HL-60 (cell line): ENCODE measurements at regions not wholly inside any gene's neighbourhood (a gene's known extent, or its start where the extent isn't known, plus 50 kb on each side); places are given as distances from the start of the nearest gene placed in this dataset.
A peak's percentile ranks its signal among the peaks of the same experiment; 100 is the strongest.
"Not testable (repeated sequence)": the region's sequence is repeated elsewhere in the genome, so short reads cannot be mapped to it uniquely, and the experiment has no call there.

Source experiments
- DNase-seq, 2 experiments: peaks; one replicate each; pipeline ENCODE4 v3.0.0-alpha.2; 2010 to 2020; ENCODE audit warnings: low read depth in 1 of 2, low spot score in 1 of 2
- H3K27ac ChIP-seq: fragments of 250-450 bp; sonication (Bioruptor Pico); replicated peaks from 2 replicates; pipeline ENCODE4 v1.5.1; 2020; ENCODE audit warnings: mild to moderate bottlenecking, moderate library complexity
- H3K27me3 ChIP-seq: fragments of 250-450 bp; sonication (Bioruptor Pico); 2 replicates; pipeline ENCODE4 v1.5.1; 2021; ENCODE audit warnings: mild to moderate bottlenecking, moderate library complexity; ENCODE audit not compliant: insufficient read depth, poor library complexity, severe bottlenecking
- H3K4me3 ChIP-seq: replicated peaks from 2 replicates; pipeline ENCODE4 v1.5.1; 2011; ENCODE audit warnings: mild to moderate bottlenecking, control low read depth, low read length; ENCODE audit not compliant: insufficient read depth
- GABPA ChIP-seq: IDR thresholded peaks from 2 replicates; pipeline ENCODE4 v1.6.1; 2012; ENCODE audit warnings: low read depth
- POLR2AphosphoS5 ChIP-seq: IDR thresholded peaks from 2 replicates; pipeline ENCODE4 v1.6.1; 2012; ENCODE audit warnings: low read depth
- SPI1 ChIP-seq: IDR thresholded peaks from 2 replicates; pipeline ENCODE4 v1.6.1; 2012; ENCODE audit warnings: low read depth, mild to moderate bottlenecking, borderline replicate concordance
- TF ChIP-seq, protein P1 (sequence below): IDR thresholded peaks from 2 replicates; pipeline ENCODE4 v1.6.1; 2012; ENCODE audit warnings: low read depth; ENCODE audit not compliant: insufficient replicate concordance
- TF ChIP-seq, protein P2 (sequence below): IDR thresholded peaks from one replicate; pipeline ENCODE4 v1.5.1; 2011; ENCODE audit warnings: low read length, control low read depth, inconsistent platforms; ENCODE audit not compliant: insufficient read depth

DNA sequence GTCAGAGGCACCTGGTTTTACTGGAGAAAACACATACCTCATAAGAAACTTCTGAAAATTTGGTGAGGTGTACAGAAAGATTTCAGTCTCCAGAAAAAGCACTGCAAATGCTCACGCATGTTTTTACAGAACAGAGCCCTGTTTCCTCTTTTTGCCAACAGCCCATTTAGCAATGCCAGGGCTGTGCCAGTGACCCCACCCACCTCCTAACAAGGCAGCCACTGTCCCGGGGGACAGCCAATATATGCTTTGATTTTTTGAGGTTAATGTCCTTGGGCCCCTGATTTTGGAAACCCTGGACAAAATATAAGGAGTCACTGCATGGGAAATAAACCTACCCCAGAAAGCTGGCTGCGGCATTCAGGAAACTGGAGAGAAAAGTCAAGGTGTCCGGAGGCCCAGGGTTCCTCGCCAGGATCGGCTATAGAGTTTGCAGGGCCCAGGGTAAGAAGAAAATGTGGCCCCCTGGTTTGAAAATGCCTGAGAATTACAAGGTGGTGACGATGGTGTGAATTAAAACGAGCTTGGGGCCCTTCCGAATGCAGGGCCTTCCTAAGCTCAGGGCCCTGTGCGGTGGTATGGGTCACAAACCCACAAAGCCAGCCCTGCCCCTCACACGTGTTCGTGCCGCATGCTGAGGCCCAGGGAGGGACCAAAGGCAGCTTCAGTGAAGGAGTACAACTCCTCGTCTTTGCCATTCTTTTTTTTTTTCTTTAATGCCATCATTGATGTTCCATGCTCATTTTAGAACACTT, 71.1 kb upstream of the WNT7B start:
- peak in 1 of 2 experiments; percentile 81 for DNase-seq
- Histone ChIP-seq H3K27me3 (peaks cover 9% of the 10 kb centered on the region), H3K4me3 (no peak overlapping the region), H3K27ac (peak overlapping the region; percentile 66)
- TF ChIP-seq, protein P1, sequence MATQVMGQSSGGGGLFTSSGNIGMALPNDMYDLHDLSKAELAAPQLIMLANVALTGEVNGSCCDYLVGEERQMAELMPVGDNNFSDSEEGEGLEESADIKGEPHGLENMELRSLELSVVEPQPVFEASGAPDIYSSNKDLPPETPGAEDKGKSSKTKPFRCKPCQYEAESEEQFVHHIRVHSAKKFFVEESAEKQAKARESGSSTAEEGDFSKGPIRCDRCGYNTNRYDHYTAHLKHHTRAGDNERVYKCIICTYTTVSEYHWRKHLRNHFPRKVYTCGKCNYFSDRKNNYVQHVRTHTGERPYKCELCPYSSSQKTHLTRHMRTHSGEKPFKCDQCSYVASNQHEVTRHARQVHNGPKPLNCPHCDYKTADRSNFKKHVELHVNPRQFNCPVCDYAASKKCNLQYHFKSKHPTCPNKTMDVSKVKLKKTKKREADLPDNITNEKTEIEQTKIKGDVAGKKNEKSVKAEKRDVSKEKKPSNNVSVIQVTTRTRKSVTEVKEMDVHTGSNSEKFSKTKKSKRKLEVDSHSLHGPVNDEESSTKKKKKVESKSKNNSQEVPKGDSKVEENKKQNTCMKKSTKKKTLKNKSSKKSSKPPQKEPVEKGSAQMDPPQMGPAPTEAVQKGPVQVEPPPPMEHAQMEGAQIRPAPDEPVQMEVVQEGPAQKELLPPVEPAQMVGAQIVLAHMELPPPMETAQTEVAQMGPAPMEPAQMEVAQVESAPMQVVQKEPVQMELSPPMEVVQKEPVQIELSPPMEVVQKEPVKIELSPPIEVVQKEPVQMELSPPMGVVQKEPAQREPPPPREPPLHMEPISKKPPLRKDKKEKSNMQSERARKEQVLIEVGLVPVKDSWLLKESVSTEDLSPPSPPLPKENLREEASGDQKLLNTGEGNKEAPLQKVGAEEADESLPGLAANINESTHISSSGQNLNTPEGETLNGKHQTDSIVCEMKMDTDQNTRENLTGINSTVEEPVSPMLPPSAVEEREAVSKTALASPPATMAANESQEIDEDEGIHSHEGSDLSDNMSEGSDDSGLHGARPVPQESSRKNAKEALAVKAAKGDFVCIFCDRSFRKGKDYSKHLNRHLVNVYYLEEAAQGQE, result no peak
- peak; percentile 56; the same call in 1 of the 2 replicates for TF ChIP-seq POLR2AphosphoS5
- TF ChIP-seq SPI1, result peak; percentile 76; the same call in 1 of the 2 replicates

DNA sequence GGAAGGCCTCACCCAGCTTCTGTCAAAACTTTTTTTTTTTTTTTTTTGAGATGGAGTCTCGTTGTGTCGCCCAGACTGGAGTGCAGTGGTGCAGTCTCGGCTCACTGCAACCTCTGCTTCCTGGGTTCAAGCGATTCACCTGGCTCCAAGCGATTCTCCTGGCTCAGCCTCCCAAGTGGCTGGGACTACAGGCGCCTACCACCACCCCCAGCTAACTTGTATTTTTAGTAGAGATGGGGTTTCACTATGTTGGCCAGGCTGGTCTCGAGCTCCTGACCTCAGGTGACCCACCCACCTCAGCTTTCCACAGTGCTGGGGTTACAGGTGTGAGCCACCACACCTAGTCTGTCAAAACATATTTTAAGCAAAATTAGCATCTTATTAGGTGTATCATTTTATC, 71.7 kb upstream of the WNT7B start:
- H3K27me3 ChIP-seq, result not testable (repeated sequence)

DNA sequence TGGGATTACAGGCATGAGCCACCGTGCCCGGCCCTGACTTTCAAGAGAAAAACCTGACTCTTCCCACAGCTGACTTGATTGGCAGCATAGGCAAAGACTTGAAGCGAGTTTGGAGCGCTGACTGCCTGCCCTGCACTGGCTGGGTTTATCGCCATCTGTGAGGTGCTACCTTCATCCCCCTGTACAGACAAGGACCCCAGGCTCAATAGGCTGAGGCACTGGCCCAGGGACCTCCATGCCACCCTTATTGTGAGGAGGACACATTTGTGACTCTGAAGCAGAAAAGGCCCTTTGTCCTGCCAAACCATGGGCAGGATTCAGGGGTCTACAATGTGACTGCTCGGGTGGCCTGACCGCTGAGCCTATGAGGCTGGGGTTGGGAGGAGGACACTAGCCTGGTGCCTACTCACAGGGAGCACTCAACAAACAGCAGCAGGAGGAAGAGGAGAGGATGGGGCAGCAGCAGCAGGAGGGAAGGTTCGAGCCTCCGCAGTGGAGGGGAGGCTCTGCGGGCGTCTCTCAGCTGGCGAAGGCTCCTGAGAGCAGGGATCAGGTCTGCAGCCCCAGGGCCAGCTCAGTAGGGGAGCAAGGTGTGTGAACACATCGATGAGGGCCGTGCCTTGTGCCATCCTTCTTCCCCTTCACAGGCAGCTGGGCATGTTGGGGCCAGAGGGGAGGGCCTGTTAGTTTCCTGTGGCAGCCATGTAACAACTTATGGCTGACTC, 72.9 kb upstream of the WNT7B start:
- Histone ChIP-seq H3K4me3 (no peak overlapping the region), H3K27ac (peak overlapping the region; percentile 48), H3K27me3 (peaks cover 5% of the 10 kb centered on the region)
- DNase-seq, result peak in 1 of 2 experiments; percentile 55
- TF ChIP-seq, protein P2, sequence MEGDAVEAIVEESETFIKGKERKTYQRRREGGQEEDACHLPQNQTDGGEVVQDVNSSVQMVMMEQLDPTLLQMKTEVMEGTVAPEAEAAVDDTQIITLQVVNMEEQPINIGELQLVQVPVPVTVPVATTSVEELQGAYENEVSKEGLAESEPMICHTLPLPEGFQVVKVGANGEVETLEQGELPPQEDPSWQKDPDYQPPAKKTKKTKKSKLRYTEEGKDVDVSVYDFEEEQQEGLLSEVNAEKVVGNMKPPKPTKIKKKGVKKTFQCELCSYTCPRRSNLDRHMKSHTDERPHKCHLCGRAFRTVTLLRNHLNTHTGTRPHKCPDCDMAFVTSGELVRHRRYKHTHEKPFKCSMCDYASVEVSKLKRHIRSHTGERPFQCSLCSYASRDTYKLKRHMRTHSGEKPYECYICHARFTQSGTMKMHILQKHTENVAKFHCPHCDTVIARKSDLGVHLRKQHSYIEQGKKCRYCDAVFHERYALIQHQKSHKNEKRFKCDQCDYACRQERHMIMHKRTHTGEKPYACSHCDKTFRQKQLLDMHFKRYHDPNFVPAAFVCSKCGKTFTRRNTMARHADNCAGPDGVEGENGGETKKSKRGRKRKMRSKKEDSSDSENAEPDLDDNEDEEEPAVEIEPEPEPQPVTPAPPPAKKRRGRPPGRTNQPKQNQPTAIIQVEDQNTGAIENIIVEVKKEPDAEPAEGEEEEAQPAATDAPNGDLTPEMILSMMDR, result no peak

More for the DNA sequence above, 71.7 kb upstream of the WNT7B start:
- not testable (repeated sequence) for H3K4me3 ChIP-seq, H3K27ac ChIP-seq, DNase-seq

DNA sequence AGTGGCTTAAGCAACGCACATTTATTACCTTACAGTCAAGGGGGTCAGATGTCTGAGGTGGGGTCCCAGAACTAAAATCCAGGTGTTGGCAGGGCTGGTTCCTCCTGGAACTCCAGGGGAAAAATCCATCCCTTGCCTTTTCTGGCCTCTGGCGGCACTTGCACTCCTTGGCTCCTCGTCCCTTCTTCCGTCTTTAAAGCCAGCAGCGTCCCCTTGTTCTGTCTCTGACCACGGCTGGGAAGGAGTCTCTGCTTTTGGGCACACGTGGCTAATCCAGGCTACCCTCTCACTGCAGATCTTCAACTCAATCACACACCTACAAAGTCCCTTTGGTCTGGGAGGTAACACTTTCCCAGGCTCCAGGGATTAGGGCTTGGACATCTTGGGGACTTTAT, 73.5 kb upstream of the WNT7B start:
- H3K27me3 ChIP-seq, result peaks cover 1% of the 10 kb centered on the region
- TF ChIP-seq, protein P2, result no peak
- TF ChIP-seq SPI1 (no peak), GABPA (no peak), POLR2AphosphoS5 (no peak)
- TF ChIP-seq, protein P1, result no peak
- peak overlapping the region; percentile 48 for H3K27ac ChIP-seq
- no peak for DNase-seq
- H3K4me3 ChIP-seq, result no peak overlapping the region
